ENCODE measurements at regions not wholly inside any gene's neighbourhood (a gene's known extent, or its start where the extent isn't known, plus 50 kb on each side); places are given as distances from the start of the nearest gene placed in this dataset.

GRCh38 chr16:9570521-9570920, 479.1 kb downstream of the HAPSTR1 start:
- H3K27me3 ChIP-seq (ENCODE audit: insufficient read depth, low read length, poor library complexity, severe bottlenecking) = no peaks in the 10 kb centered on the region
- no peak overlapping the region for H3K4me2 ChIP-seq (ENCODE audit: low read depth, low read length, poor library complexity, severe bottlenecking)

GRCh38 chr16:9578459-9578858, 487.0 kb downstream of the HAPSTR1 start:
- H3K4me3 ChIP-seq (ENCODE audit: low read length, poor library complexity, severe bottlenecking) = no peak overlapping the region
- H3K9me2 ChIP-seq (replicated peaks; ENCODE audit: low read depth, low read length) = no peaks in the 10 kb centered on the region
- H4K20me1 ChIP-seq (ENCODE audit: insufficient read depth, low read length, poor library complexity, severe bottlenecking) = no peaks in the 10 kb centered on the region
- no peaks in the 10 kb centered on the region for H3K4me1 ChIP-seq (ENCODE audit: insufficient read depth, low read length, poor library complexity, severe bottlenecking)
- no peak for TF ChIP-seq CTCF (conservative IDR thresholded peaks at IDR 0.05; ENCODE audit: low read length)
- TF ChIP-seq EZH2phosphoT487 (IDR thresholded peaks at IDR 0.05; ENCODE audit: borderline replicate concordance) = no peak
- H3K79me2 ChIP-seq (ENCODE audit: insufficient read depth, low read length) = no peaks in the 10 kb centered on the region
- H3K9me3 ChIP-seq (ENCODE audit: insufficient read depth, low read depth, low read length) = no peaks in the 10 kb centered on the region
- no peak overlapping the region for H3K9ac ChIP-seq (ENCODE audit: low read depth, low read length, poor library complexity, severe bottlenecking)
- no peaks in the 10 kb centered on the region for H3F3A ChIP-seq (ENCODE audit: low read depth)
- no peak overlapping the region for H3K4me2 ChIP-seq (ENCODE audit: low read depth, low read length, poor library complexity, severe bottlenecking)
- H3K36me3 ChIP-seq (ENCODE audit: insufficient read depth, low read length) = no peaks in the 10 kb centered on the region
- no peak overlapping the region for H2AFZ ChIP-seq (ENCODE audit: low read length)
- H3K27me3 ChIP-seq (ENCODE audit: insufficient read depth, low read length, poor library complexity, severe bottlenecking) = no peaks in the 10 kb centered on the region

More at GRCh38 chr16:9570521-9570920, 479.1 kb downstream of the HAPSTR1 start:
- Histone ChIP-seq H3K79me2 (ENCODE audit: insufficient read depth, low read length) (no peaks in the 10 kb centered on the region), H3K36me3 (ENCODE audit: insufficient read depth, low read length) (no peaks in the 10 kb centered on the region), H3K9me2 (replicated peaks; ENCODE audit: low read depth, low read length) (no peaks in the 10 kb centered on the region), H3K4me3 (ENCODE audit: low read length, poor library complexity, severe bottlenecking) (no peak overlapping the region), H4K20me1 (ENCODE audit: insufficient read depth, low read length, poor library complexity, severe bottlenecking) (no peaks in the 10 kb centered on the region), H2AFZ (ENCODE audit: low read length) (no peak overlapping the region), H3K9me3 (ENCODE audit: insufficient read depth, low read depth, low read length) (no peaks in the 10 kb centered on the region), H3K9ac (ENCODE audit: low read depth, low read length, poor library complexity, severe bottlenecking) (no peak overlapping the region), H3F3A (ENCODE audit: low read depth) (no peaks in the 10 kb centered on the region), H3K4me1 (ENCODE audit: insufficient read depth, low read length, poor library complexity, severe bottlenecking) (no peaks in the 10 kb centered on the region)
- TF ChIP-seq EZH2phosphoT487 (IDR thresholded peaks at IDR 0.05; ENCODE audit: borderline replicate concordance) (no peak), CTCF (conservative IDR thresholded peaks at IDR 0.05; ENCODE audit: low read length) (no peak)

GRCh38 chr16:9580025-9580424, 488.6 kb downstream of the HAPSTR1 start:
- Histone ChIP-seq H3K9me3 (ENCODE audit: insufficient read depth, low read depth, low read length) (no peaks in the 10 kb centered on the region), H3K4me3 (ENCODE audit: low read length, poor library complexity, severe bottlenecking) (no peak overlapping the region), H3K36me3 (ENCODE audit: insufficient read depth, low read length) (no peaks in the 10 kb centered on the region), H3K9ac (ENCODE audit: low read depth, low read length, poor library complexity, severe bottlenecking) (no peak overlapping the region), H3K79me2 (ENCODE audit: insufficient read depth, low read length) (no peaks in the 10 kb centered on the region), H3K4me2 (ENCODE audit: low read depth, low read length, poor library complexity, severe bottlenecking) (no peak overlapping the region), H3K27me3 (ENCODE audit: insufficient read depth, low read length, poor library complexity, severe bottlenecking) (no peaks in the 10 kb centered on the region), H3K4me1 (ENCODE audit: insufficient read depth, low read length, poor library complexity, severe bottlenecking) (no peaks in the 10 kb centered on the region), H4K20me1 (ENCODE audit: insufficient read depth, low read length, poor library complexity, severe bottlenecking) (no peaks in the 10 kb centered on the region), H2AFZ (ENCODE audit: low read length) (no peak overlapping the region), H3F3A (ENCODE audit: low read depth) (no peaks in the 10 kb centered on the region), H3K9me2 (replicated peaks; ENCODE audit: low read depth, low read length) (no peaks in the 10 kb centered on the region)
- TF ChIP-seq EZH2phosphoT487 (IDR thresholded peaks at IDR 0.05; ENCODE audit: borderline replicate concordance) (no peak), CTCF (conservative IDR thresholded peaks at IDR 0.05; ENCODE audit: low read length) (no peak)
